ENCODE measurements at regions not wholly inside any gene's neighbourhood (a gene's known extent, or its start where the extent isn't known, plus 50 kb on each side); places are given as distances from the start of the nearest gene placed in this dataset.
A peak's percentile ranks its signal among the peaks of the same experiment; 100 is the strongest.

- Histone ChIP-seq H3K36me3 (ENCODE audit: low read length) (no peaks in the 10 kb centered on the region), H3K9me3 (ENCODE audit: insufficient read depth, low read length) (no peaks in the 10 kb centered on the region), H2AFZ (ENCODE audit: low read depth, low read length, severe bottlenecking) (no peak overlapping the region), H3K27me3 (ENCODE audit: low read length) (no peaks in the 10 kb centered on the region), H3K9ac (ENCODE audit: low read length) (no peak overlapping the region), H3K9me2 (replicated peaks; ENCODE audit: insufficient read depth, low read length) (no peaks in the 10 kb centered on the region), H3K27ac (ENCODE audit: low read depth, low read length) (no peak overlapping the region), H3F3A (ENCODE audit: insufficient read depth) (no peaks in the 10 kb centered on the region), H3K4me3 (ENCODE audit: insufficient read depth, low read length, poor library complexity, severe bottlenecking) (no peak overlapping the region), H4K20me1 (ENCODE audit: low read depth, low read length) (no peaks in the 10 kb centered on the region), H3K79me2 (ENCODE audit: insufficient read depth, low read length) (no peaks in the 10 kb centered on the region), H3K4me2 (ENCODE audit: low read depth, low read length, poor library complexity, severe bottlenecking) (no peak overlapping the region)
- TF ChIP-seq, protein P1, sequence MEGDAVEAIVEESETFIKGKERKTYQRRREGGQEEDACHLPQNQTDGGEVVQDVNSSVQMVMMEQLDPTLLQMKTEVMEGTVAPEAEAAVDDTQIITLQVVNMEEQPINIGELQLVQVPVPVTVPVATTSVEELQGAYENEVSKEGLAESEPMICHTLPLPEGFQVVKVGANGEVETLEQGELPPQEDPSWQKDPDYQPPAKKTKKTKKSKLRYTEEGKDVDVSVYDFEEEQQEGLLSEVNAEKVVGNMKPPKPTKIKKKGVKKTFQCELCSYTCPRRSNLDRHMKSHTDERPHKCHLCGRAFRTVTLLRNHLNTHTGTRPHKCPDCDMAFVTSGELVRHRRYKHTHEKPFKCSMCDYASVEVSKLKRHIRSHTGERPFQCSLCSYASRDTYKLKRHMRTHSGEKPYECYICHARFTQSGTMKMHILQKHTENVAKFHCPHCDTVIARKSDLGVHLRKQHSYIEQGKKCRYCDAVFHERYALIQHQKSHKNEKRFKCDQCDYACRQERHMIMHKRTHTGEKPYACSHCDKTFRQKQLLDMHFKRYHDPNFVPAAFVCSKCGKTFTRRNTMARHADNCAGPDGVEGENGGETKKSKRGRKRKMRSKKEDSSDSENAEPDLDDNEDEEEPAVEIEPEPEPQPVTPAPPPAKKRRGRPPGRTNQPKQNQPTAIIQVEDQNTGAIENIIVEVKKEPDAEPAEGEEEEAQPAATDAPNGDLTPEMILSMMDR (IDR thresholded peaks at IDR 0.05; ENCODE audit: insufficient read depth, low read length, poor library complexity, severe bottlenecking) = no peak
- TF ChIP-seq EZH2phosphoT487 (conservative IDR thresholded peaks at IDR 0.05; ENCODE audit: low read length) = no peak
Observed at GRCh38 chr3:72666447-72666755, 181.8 kb downstream of the SHQ1 start.

- no peak overlapping the region for H3K27ac ChIP-seq (ENCODE audit: low read depth, low read length)
- H3K4me3 ChIP-seq (ENCODE audit: insufficient read depth, low read length, poor library complexity, severe bottlenecking) = no peak overlapping the region
- no peaks in the 10 kb centered on the region for H4K20me1 ChIP-seq (ENCODE audit: low read depth, low read length)
- H3K9me2 ChIP-seq (replicated peaks; ENCODE audit: insufficient read depth, low read length) = no peaks in the 10 kb centered on the region
- no peaks in the 10 kb centered on the region for H3F3A ChIP-seq (ENCODE audit: insufficient read depth)
- no peaks in the 10 kb centered on the region for H3K9me3 ChIP-seq (ENCODE audit: insufficient read depth, low read length)
- TF ChIP-seq, protein P1 (IDR thresholded peaks at IDR 0.05; ENCODE audit: insufficient read depth, low read length, poor library complexity, severe bottlenecking) = peak; percentile 55
- TF ChIP-seq EZH2phosphoT487 (conservative IDR thresholded peaks at IDR 0.05; ENCODE audit: low read length) = no peak
- H2AFZ ChIP-seq (ENCODE audit: low read depth, low read length, severe bottlenecking) = no peak overlapping the region
- H3K79me2 ChIP-seq (ENCODE audit: insufficient read depth, low read length) = no peaks in the 10 kb centered on the region
- H3K36me3 ChIP-seq (ENCODE audit: low read length) = no peaks in the 10 kb centered on the region
- H3K9ac ChIP-seq (ENCODE audit: low read length) = no peak overlapping the region
- H3K4me2 ChIP-seq (ENCODE audit: low read depth, low read length, poor library complexity, severe bottlenecking) = no peak overlapping the region
- H3K27me3 ChIP-seq (ENCODE audit: low read length) = no peaks in the 10 kb centered on the region
Observed at GRCh38 chr3:72665701-72666446, 182.4 kb downstream of the SHQ1 start.

DNA sequence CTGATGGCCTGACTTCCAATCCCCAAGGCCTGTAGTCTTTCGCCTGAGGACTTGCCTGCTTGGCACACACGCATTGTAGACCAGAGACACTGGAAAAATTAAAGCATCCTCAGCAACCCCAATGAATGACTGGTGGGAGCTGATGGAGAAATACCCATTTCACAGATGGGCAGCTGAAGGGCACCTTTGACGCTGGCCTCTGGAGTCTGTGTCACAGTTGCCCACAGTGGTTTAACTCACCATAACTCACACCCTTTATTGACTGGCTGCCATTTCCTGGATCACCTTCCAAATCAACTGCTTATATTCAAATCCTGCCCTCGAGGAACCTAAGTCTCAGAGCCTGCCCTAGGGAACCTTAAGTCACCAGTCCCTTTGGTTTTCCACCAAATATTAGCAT lies 183.1 kb downstream of the SHQ1 start:
- Histone ChIP-seq H3K9ac (ENCODE audit: low read length) (no peak overlapping the region), H4K20me1 (ENCODE audit: low read depth, low read length) (no peaks in the 10 kb centered on the region), H3K4me2 (ENCODE audit: low read depth, low read length, poor library complexity, severe bottlenecking) (no peak overlapping the region), H3K79me2 (ENCODE audit: insufficient read depth, low read length) (no peaks in the 10 kb centered on the region), H3K9me2 (replicated peaks; ENCODE audit: insufficient read depth, low read length) (no peaks in the 10 kb centered on the region), H3K27me3 (ENCODE audit: low read length) (no peaks in the 10 kb centered on the region), H3K4me3 (ENCODE audit: insufficient read depth, low read length, poor library complexity, severe bottlenecking) (no peak overlapping the region), H3K27ac (ENCODE audit: low read depth, low read length) (no peak overlapping the region), H3F3A (ENCODE audit: insufficient read depth) (no peaks in the 10 kb centered on the region), H3K9me3 (ENCODE audit: insufficient read depth, low read length) (no peaks in the 10 kb centered on the region), H3K36me3 (ENCODE audit: low read length) (no peaks in the 10 kb centered on the region), H2AFZ (ENCODE audit: low read depth, low read length, severe bottlenecking) (no peak overlapping the region)
- no peak for TF ChIP-seq EZH2phosphoT487 (conservative IDR thresholded peaks at IDR 0.05; ENCODE audit: low read length)
- TF ChIP-seq, protein P1 (IDR thresholded peaks at IDR 0.05; ENCODE audit: insufficient read depth, low read length, poor library complexity, severe bottlenecking) = no peak

All from SU-DHL-6 (cell line).